Caco-2 (cell line): ENCODE measurements at regions not wholly inside any gene's neighbourhood (a gene's known extent, or its start where the extent isn't known, plus 50 kb on each side); places are given as distances from the start of the nearest gene placed in this dataset.

Experiments
- BruUV-seq: library from RNA; stranded (reverse); fragments of 400-500 nt; replicated peaks from 2 replicates; lab custom pipeline; 2021; lab: Mats Ljungman, UMichigan
- CTCF ChIA-PET: fragments of 300-600 bp; sonication (Branson Sonifier 250); formaldehyde crosslinking; loops from one replicate; lab custom pipeline; 2022; ENCODE audit warnings: antibody characterized with exemption; lab: Charles Lee
- POLR2A ChIA-PET: fragments of 300-600 bp; sonication (Branson Sonifier 250); formaldehyde crosslinking; loops from one replicate; lab custom pipeline; 2022; ENCODE audit warnings: antibody characterized with exemption; lab: Charles Lee
- DNase-seq, 2 experiments: peaks; one replicate each; pipeline versions ENCODE4 v3.0.0 to v3.0.0-alpha.2; 2020 to 2022
- H3K27me3 ChIP-seq: replicated peaks from 2 replicates; pipeline ENCODE4 v1.6.0; 2011; ENCODE audit warnings: low read length; ENCODE audit not compliant: control insufficient read depth, insufficient read depth
- H3K36me3 ChIP-seq: 2 replicates; pipeline ENCODE4 v1.5.1; 2011; ENCODE audit warnings: low read length; ENCODE audit not compliant: control insufficient read depth, insufficient read depth
- H3K4me1 ChIP-seq: fragments of 250-450 bp; sonication (Bioruptor Pico); 2 replicates; pipeline ENCODE4 v1.5.1; 2020; ENCODE audit warnings: mild to moderate bottlenecking
- H3K4me3 ChIP-seq: 2 replicates; pipeline ENCODE4 v1.5.1; 2011; ENCODE audit warnings: low read depth, mild to moderate bottlenecking, control low read depth, low read length
- H3K9me3 ChIP-seq: fragments of 250-450 bp; sonication (Bioruptor Pico); 2 replicates; pipeline ENCODE4 v1.5.1; 2020; ENCODE audit warnings: mild to moderate bottlenecking, moderate library complexity
- H3K27ac Mint-ChIP-seq: one replicate; pipeline ENCODE4 v1.8.0; 2022; ENCODE audit warnings: mixed read lengths; ENCODE audit not compliant: unreplicated experiment
- H3K27me3 Mint-ChIP-seq: one replicate; pipeline ENCODE4 v1.8.0; 2022; ENCODE audit warnings: mixed read lengths; ENCODE audit not compliant: insufficient read depth, unreplicated experiment
- H3K36me3 Mint-ChIP-seq: one replicate; pipeline ENCODE4 v1.8.0; 2022; ENCODE audit warnings: mild to moderate bottlenecking, mixed read lengths; ENCODE audit not compliant: insufficient read depth, unreplicated experiment
- H3K4me1 Mint-ChIP-seq: one replicate; pipeline ENCODE4 v1.8.0; 2022; ENCODE audit warnings: low read depth, mixed read lengths; ENCODE audit not compliant: unreplicated experiment
- H3K4me3 Mint-ChIP-seq: one replicate; pipeline ENCODE4 v1.8.0; 2022; ENCODE audit warnings: mild to moderate bottlenecking, moderate library complexity, mixed read lengths; ENCODE audit not compliant: unreplicated experiment
- H3K9me3 Mint-ChIP-seq: one replicate; pipeline ENCODE4 v1.8.0; 2022; ENCODE audit warnings: mixed read lengths; ENCODE audit not compliant: unreplicated experiment
- intact Hi-C: fragments of 100-400 bp; cut with micrococcal nuclease; formaldehyde crosslinking; loops from one replicate; pipeline ENCODE4 v1.10.0; 2022; ENCODE audit not compliant: unreplicated experiment
- TF ChIP-seq, protein P1 (sequence below), 2 experiments: fragments of 200-600 bp in 1 of 2; IDR thresholded peaks; 1 replicate in 1 of 2; 2 replicates in 1 of 2; pipeline versions ENCODE4 v1.5.1 to v1.8.0; 2011 to 2022; ENCODE audit warnings: antibody characterized with exemption in 1 of 2, control low read depth in 1 of 2, inconsistent platforms in 1 of 2, low read depth in 1 of 2, low read length in 1 of 2, mild to moderate bottlenecking in 1 of 2, moderate library complexity in 1 of 2; ENCODE audit not compliant: insufficient read depth in 1 of 2, severe bottlenecking in 1 of 2, unreplicated experiment in 1 of 2

DNA sequence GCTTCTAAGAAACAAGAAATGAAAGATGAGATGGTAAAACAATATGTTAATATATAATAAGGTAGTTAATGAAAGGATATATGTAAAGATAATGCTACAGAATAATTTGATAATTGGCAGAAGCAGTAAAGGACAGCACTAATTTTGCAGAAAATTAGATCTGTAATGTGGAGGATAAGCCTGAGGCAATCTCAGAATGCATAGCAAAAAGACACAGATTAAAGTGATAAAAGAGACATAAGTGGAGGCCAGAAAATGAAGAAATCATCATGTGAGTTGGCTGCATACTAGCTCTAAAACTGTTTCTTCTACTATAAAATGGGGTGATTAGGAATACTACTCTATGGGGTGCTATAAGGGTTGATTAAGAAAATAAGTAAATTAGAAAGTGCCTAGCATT is 225.9 kb downstream of the SEC61B start:
- Histone ChIP-seq H3K9me3 (no peaks in the 10 kb centered on the region), H3K4me1 (no peaks in the 10 kb centered on the region), H3K4me3 (no peak overlapping the region), H3K36me3 (no peaks in the 10 kb centered on the region), H3K27me3 (no peaks in the 10 kb centered on the region)
- ChIA-PET POLR2A (no interaction called here), CTCF (no interaction called here)
- TF ChIP-seq, protein P1, sequence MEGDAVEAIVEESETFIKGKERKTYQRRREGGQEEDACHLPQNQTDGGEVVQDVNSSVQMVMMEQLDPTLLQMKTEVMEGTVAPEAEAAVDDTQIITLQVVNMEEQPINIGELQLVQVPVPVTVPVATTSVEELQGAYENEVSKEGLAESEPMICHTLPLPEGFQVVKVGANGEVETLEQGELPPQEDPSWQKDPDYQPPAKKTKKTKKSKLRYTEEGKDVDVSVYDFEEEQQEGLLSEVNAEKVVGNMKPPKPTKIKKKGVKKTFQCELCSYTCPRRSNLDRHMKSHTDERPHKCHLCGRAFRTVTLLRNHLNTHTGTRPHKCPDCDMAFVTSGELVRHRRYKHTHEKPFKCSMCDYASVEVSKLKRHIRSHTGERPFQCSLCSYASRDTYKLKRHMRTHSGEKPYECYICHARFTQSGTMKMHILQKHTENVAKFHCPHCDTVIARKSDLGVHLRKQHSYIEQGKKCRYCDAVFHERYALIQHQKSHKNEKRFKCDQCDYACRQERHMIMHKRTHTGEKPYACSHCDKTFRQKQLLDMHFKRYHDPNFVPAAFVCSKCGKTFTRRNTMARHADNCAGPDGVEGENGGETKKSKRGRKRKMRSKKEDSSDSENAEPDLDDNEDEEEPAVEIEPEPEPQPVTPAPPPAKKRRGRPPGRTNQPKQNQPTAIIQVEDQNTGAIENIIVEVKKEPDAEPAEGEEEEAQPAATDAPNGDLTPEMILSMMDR (IDR thresholded peaks at IDR 0.05; ENCODE audit: insufficient read depth in 1 of 2, low read depth in 1 of 2, low read length in 1 of 2, severe bottlenecking in 1 of 2, unreplicated experiment in 1 of 2) = no peak
- no peaks in the 10 kb centered on the region for H3K36me3 Mint-ChIP-seq
- no peaks in the 10 kb centered on the region for H3K9me3 Mint-ChIP-seq
- peaks cover 16% of the 10 kb centered on the region for H3K27me3 Mint-ChIP-seq
- H3K4me1 Mint-ChIP-seq = no peaks in the 10 kb centered on the region
- no peak for DNase-seq
- intact Hi-C loops = no loop called here
- H3K4me3 Mint-ChIP-seq = no peak overlapping the region
- no TSS peak for BruUV-seq
- H3K27ac Mint-ChIP-seq = no peak overlapping the region

DNA sequence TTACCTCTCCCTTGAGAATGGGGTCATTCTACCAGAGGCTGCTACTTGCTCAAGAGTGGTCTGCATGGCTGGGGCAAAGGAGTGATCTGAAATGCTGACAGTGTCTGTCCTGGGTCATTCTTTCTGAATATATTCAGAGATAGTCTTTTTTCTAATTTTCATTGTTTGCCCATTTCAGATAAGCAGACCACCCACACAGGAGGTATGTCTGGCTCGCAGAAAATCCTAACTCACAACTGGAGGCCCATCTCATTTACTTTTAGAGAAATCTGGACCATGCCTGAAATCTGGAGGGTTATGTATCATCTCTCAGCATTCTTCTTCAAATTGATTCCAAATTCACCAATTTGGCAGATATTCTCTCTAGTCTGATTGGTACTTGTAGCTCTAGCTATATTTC is 227.6 kb downstream of the SEC61B start:
- no TSS peak for BruUV-seq
- H3K9me3 ChIP-seq = no peaks in the 10 kb centered on the region
- Mint-ChIP-seq H3K4me3 (no peak overlapping the region), H3K27ac (no peak overlapping the region), H3K36me3 (no peaks in the 10 kb centered on the region), H3K4me1 (no peaks in the 10 kb centered on the region), H3K9me3 (no peaks in the 10 kb centered on the region), H3K27me3 (peaks cover 13% of the 10 kb centered on the region)
- no peak overlapping the region for H3K4me3 ChIP-seq
- no peaks in the 10 kb centered on the region for H3K36me3 ChIP-seq
- H3K27me3 ChIP-seq = no peaks in the 10 kb centered on the region
- H3K4me1 ChIP-seq = no peaks in the 10 kb centered on the region
- TF ChIP-seq, protein P1 (IDR thresholded peaks at IDR 0.05; ENCODE audit: insufficient read depth in 1 of 2, low read depth in 1 of 2, low read length in 1 of 2, severe bottlenecking in 1 of 2, unreplicated experiment in 1 of 2) = no peak
- ChIA-PET POLR2A (no interaction called here), CTCF (no interaction called here)
- DNase-seq = no peak
- intact Hi-C loops = no loop called here

DNA sequence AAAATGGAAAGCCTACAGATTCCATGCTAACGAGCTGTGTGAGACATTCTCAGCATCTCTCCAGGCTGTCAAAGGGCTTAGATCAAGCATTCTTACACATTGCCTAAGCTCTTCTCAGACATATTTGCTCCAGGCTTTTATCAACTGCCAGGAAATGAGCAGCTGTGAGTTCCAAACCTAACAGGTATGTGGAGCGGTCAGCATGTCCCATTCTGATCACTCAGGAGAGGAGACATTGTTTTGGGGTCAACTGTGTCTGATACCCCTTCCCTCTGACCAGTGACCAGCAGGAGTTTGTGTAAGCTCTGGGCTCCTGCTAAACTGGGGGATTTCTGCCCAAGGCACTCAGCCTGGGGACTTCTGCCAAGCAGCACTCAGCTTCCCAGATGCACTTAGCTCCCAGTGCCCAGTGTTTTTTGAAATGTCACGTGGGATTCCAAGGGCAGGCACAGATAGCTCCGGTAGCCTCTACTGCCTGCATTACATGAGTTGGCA is 229.1 kb downstream of the SEC61B start:
- H3K36me3 Mint-ChIP-seq = no peaks in the 10 kb centered on the region
- CTCF ChIA-PET = no interaction called here
- TF ChIP-seq, protein P1 (IDR thresholded peaks at IDR 0.05; ENCODE audit: insufficient read depth in 1 of 2, low read depth in 1 of 2, low read length in 1 of 2, severe bottlenecking in 1 of 2, unreplicated experiment in 1 of 2) = no peak
- H3K4me1 Mint-ChIP-seq = no peaks in the 10 kb centered on the region
- no TSS peak for BruUV-seq
- no peak overlapping the region for H3K4me3 ChIP-seq
- H3K4me1 ChIP-seq = no peaks in the 10 kb centered on the region
- H3K27ac Mint-ChIP-seq = no peak overlapping the region
- no peak for DNase-seq
- H3K9me3 Mint-ChIP-seq = no peaks in the 10 kb centered on the region
- POLR2A ChIA-PET = no interaction called here
- intact Hi-C loops = no loop called here
- no peaks in the 10 kb centered on the region for H3K36me3 ChIP-seq
- peaks cover 16% of the 10 kb centered on the region for H3K27me3 Mint-ChIP-seq
- no peaks in the 10 kb centered on the region for H3K9me3 ChIP-seq
- H3K27me3 ChIP-seq = no peaks in the 10 kb centered on the region
- no peak overlapping the region for H3K4me3 Mint-ChIP-seq
